ENCODE measurements at regions not wholly inside any gene's neighbourhood (a gene's known extent, or its start where the extent isn't known, plus 50 kb on each side); places are given as distances from the start of the nearest gene placed in this dataset.

GRCh38 chr15:70251246-70251990 is 153.7 kb upstream of the TLE3 start:
- DNase-seq (ENCODE audit: low spot score) = no peak
- ATAC-seq (ENCODE audit: low FRiP score) = no peak
- TF ChIP-seq CTCF (IDR thresholded peaks at IDR 0.05) = no peak

- no peak for TF ChIP-seq CTCF (IDR thresholded peaks at IDR 0.05)
- DNase-seq (ENCODE audit: low spot score) (no peak), ATAC-seq (ENCODE audit: low FRiP score) (no peak)
Observed at GRCh38 chr15:70250208-70251201, 152.8 kb upstream of the TLE3 start.

DNA sequence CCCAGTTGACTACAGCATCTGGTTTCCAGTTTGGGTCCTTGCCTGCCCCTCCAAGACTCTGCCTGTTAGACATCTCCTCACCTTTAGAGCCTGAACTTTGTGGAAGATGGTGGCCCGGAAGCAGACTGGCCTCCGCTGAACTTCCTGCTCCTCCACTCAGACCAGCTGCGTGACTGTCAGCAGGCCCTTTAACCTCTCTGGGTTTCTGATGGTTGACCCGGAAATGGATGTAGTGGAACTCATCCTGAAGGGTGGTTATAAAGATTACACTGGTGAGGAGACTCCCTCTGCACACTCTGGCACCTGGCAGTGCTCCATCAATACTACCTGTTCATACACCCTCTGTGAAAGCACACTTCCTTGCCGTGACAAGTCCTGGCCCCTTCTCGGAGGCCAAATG is 151.9 kb upstream of the TLE3 start:
- ATAC-seq (ENCODE audit: low FRiP score) (no peak), DNase-seq (ENCODE audit: low spot score) (no peak)
- no peak for TF ChIP-seq CTCF (IDR thresholded peaks at IDR 0.05)

DNA sequence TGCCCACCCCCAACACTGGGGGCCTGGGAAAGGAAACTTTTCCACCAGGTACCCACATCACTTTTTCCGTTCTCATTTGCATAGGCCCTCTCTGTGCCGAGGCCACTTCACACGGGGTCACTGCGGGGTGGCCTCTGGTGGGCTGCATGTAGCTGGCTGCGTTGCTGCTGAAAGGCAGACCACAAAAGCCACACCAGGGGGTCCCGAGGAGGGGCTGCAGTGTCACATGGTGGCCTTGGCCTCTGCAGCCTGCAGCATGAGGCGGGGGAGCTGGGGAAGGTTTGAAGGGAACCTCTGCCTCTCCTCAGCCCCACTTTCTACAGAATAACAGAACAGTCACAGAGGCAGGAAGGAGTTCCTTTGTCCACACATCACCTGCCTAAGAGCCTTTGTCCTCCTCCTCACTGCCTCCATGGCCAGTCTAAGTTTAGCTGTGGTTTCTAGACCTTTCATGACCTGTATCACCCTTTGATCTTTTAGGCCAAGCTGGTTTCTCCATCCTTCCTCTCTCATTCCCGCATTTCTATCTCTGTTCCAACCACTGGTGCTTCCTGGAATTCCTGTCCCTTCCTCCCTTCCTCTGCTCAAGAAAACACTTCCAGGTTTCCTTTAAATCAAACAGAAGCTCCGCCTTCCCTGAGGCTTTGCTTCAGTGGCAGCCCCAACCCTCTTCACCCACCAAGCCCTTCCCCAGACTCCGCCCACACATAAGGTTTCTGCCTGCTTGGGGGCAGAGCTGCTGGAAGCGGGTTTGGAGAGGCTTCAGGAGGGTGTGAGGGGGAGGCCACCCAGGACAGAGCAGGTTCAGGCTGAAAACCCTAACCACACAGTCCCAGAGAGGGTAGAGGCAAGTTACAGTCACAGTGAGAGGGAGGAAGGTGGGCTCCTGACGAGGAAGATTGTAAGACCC is 150.7 kb upstream of the TLE3 start:
- no peak for TF ChIP-seq CTCF (IDR thresholded peaks at IDR 0.05)
- no peak for DNase-seq (ENCODE audit: low spot score)
- ATAC-seq (ENCODE audit: low FRiP score) = no peak

DNA sequence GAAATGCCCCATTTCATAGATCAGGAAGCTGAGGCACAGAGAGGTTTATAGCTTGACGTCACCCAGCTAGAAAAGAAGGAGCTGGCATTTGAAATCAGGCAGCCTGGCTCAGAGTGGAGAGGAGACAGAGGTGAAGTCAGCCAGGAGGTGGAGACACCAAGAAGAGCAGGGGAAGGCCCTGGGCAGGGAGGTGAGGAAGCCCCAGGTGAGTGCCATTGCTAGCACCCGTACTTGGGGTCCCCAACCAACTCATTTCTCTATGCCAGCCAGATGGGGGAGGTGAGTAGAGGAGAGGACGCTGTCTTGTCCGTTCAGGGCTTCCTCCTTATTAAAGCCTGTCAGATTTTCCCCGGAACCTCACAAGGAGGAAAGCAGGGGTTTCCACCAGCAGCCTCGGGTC is 149.6 kb upstream of the TLE3 start:
- DNase-seq (ENCODE audit: low spot score) (no peak), ATAC-seq (ENCODE audit: low FRiP score) (no peak)
- TF ChIP-seq CTCF (IDR thresholded peaks at IDR 0.05) = no peak

DNA sequence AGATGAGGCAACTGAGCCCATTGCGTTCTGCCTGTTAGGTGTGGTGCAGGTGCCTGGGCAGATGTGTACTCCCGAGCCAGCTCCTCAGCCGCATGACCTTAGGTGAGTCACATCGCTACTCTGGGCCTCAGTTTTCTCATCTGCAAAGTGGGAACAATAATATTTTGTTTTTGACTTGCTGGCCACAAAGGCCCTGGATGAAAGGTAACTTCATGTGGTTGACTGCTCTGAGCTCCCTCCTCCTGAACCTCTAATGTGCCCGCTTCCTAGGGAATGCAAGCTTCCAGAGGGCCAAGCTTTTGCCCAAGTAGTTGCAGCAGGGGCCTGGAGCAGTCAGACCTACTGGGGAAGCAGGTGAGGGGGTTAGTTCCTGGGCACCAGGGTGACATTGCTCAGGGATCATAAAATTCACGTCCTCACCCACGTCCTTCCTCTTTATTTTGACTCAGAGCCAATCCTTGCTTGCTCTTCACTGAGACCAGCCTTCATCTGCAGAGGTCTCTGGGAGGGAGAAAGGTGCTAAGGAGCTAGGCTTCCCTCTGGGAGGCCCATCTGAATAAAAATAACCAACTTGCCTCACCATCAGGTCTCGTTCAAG is 149.0 kb upstream of the TLE3 start:
- no peak for ATAC-seq (ENCODE audit: low FRiP score)
- TF ChIP-seq CTCF (IDR thresholded peaks at IDR 0.05) = no peak
- no peak for DNase-seq (ENCODE audit: low spot score)
